Adrenal gland (tissue), 5 donors: ENCODE measurements at regions not wholly inside any gene's neighbourhood (a gene's known extent, or its start where the extent isn't known, plus 50 kb on each side); places are given as distances from the start of the nearest gene placed in this dataset.

Source experiments
- CTCF ChIP-seq, 6 experiments: fragments of 450-650 bp in 4 of 6; fragments of 200-600 bp in 2 of 6; sonication (generic) in 1 of 6; IDR thresholded peaks; 1 replicate in 5 of 6; 2 replicates in 1 of 6; pipeline versions ENCODE4 v1.5.1 to v1.8.0; 2016 to 2021; ENCODE audit warnings: antibody characterized with exemption in 6 of 6, mild to moderate bottlenecking in 2 of 6, moderate library complexity in 1 of 6
- POLR2A ChIP-seq, 2 donors: fragments of 450-650 bp; IDR thresholded peaks; one replicate each; pipeline ENCODE4 v1.6.1; 2017; ENCODE audit warnings: antibody characterized with exemption in 2 of 2, mild to moderate bottlenecking in 2 of 2, moderate library complexity in 1 of 2
- donor health status: DM: no; HTN: no; CAD: no.

- no peak for TF ChIP-seq CTCF (IDR thresholded peaks at IDR 0.05)
- no peak for TF ChIP-seq POLR2A (IDR thresholded peaks at IDR 0.05)
Observed at GRCh38 chr4:170627418-170627817, 537.7 kb upstream of the AADAT start.
